Muscle layer of colon (tissue), 2 donors: ENCODE measurements at regions not wholly inside any gene's neighbourhood (a gene's known extent, or its start where the extent isn't known, plus 50 kb on each side); places are given as distances from the start of the nearest gene placed in this dataset.

ENCODE experiments used
- H3K27ac ChIP-seq: one replicate; pipeline ENCODE4 v1.7.0; 2013; ENCODE audit warnings: low read depth, mild to moderate bottlenecking, low read length, moderate library complexity
- H3K27me3 ChIP-seq, 2 donors: one replicate each; pipeline ENCODE4 v1.7.0; 2013; ENCODE audit warnings: low read length in 2 of 2, mild to moderate bottlenecking in 2 of 2; ENCODE audit not compliant: insufficient read depth in 2 of 2, control insufficient read depth in 1 of 2
- H3K36me3 ChIP-seq: one replicate; pipeline ENCODE4 v1.7.0; 2013; ENCODE audit warnings: mild to moderate bottlenecking, low read length; ENCODE audit not compliant: insufficient read depth
- H3K4me1 ChIP-seq: one replicate; pipeline ENCODE4 v1.7.0; 2013; ENCODE audit warnings: mild to moderate bottlenecking, low read length; ENCODE audit not compliant: insufficient read depth
- H3K4me3 ChIP-seq, 2 donors: one replicate each; pipeline ENCODE4 v1.7.0; 2013; ENCODE audit warnings: low read length in 2 of 2, low read depth in 1 of 2, mild to moderate bottlenecking in 1 of 2, moderate library complexity in 1 of 2
- H3K9ac ChIP-seq: one replicate; pipeline ENCODE4 v1.7.0; 2013; ENCODE audit warnings: low read length
- H3K9me3 ChIP-seq: one replicate; pipeline ENCODE4 v1.7.0; 2013; ENCODE audit warnings: mild to moderate bottlenecking, low read length
- donor health status: abdominal sarcoma.
- donor health status: Adenocarcinoma of cecum.

GRCh38 chr3:14283092-14283812 lies 104.6 kb downstream of the LSM3 start:
- H3K9ac ChIP-seq = no peak overlapping the region
- no peak overlapping the region for H3K27ac ChIP-seq
- H3K9me3 ChIP-seq = no peaks in the 10 kb centered on the region
- H3K36me3 ChIP-seq = no peaks in the 10 kb centered on the region
- H3K27me3 ChIP-seq = no peaks in the 10 kb centered on the region
- H3K4me1 ChIP-seq = no peaks in the 10 kb centered on the region
- no peak overlapping the region for H3K4me3 ChIP-seq

GRCh38 chr3:14283813-14284438 lies 105.3 kb downstream of the LSM3 start:
- H3K27me3 ChIP-seq = no peaks in the 10 kb centered on the region
- no peak overlapping the region for H3K27ac ChIP-seq
- no peak overlapping the region for H3K4me3 ChIP-seq
- H3K4me1 ChIP-seq = no peaks in the 10 kb centered on the region
- no peak overlapping the region for H3K9ac ChIP-seq
- no peaks in the 10 kb centered on the region for H3K9me3 ChIP-seq
- H3K36me3 ChIP-seq = no peaks in the 10 kb centered on the region

- no peak overlapping the region for H3K9ac ChIP-seq
- no peaks in the 10 kb centered on the region for H3K4me1 ChIP-seq
- H3K27ac ChIP-seq = no peak overlapping the region
- H3K4me3 ChIP-seq = no peak overlapping the region
- H3K27me3 ChIP-seq = no peaks in the 10 kb centered on the region
- no peaks in the 10 kb centered on the region for H3K36me3 ChIP-seq
- H3K9me3 ChIP-seq = no peaks in the 10 kb centered on the region
Measured at GRCh38 chr3:14284694-14285547, 106.3 kb downstream of the LSM3 start.

- H3K27ac ChIP-seq = no peak overlapping the region
- H3K9ac ChIP-seq = no peak overlapping the region
- no peaks in the 10 kb centered on the region for H3K9me3 ChIP-seq
- no peaks in the 10 kb centered on the region for H3K4me1 ChIP-seq
- H3K36me3 ChIP-seq = no peaks in the 10 kb centered on the region
- no peaks in the 10 kb centered on the region for H3K27me3 ChIP-seq
- no peak overlapping the region for H3K4me3 ChIP-seq
Measured at GRCh38 chr3:14285548-14285925, 106.9 kb downstream of the LSM3 start.

- H3K4me3 ChIP-seq = no peak overlapping the region
- H3K9ac ChIP-seq = no peak overlapping the region
- H3K36me3 ChIP-seq = no peaks in the 10 kb centered on the region
- H3K27ac ChIP-seq = no peak overlapping the region
- no peaks in the 10 kb centered on the region for H3K27me3 ChIP-seq
- no peaks in the 10 kb centered on the region for H3K4me1 ChIP-seq
- no peaks in the 10 kb centered on the region for H3K9me3 ChIP-seq
Measured at GRCh38 chr3:14286887-14287500, 108.4 kb downstream of the LSM3 start.

- H3K9ac ChIP-seq = no peak overlapping the region
- no peak overlapping the region for H3K27ac ChIP-seq
- no peaks in the 10 kb centered on the region for H3K27me3 ChIP-seq
Measured at GRCh38 chr3:14288177-14288788, 109.7 kb downstream of the LSM3 start.

GRCh38 chr3:14288833-14289451 lies 110.3 kb downstream of the LSM3 start:
- no peak overlapping the region for H3K27ac ChIP-seq
- no peaks in the 10 kb centered on the region for H3K4me1 ChIP-seq
- H3K27me3 ChIP-seq = no peaks in the 10 kb centered on the region
- no peaks in the 10 kb centered on the region for H3K36me3 ChIP-seq
- H3K9ac ChIP-seq = no peak overlapping the region
- no peak overlapping the region for H3K4me3 ChIP-seq
- no peaks in the 10 kb centered on the region for H3K9me3 ChIP-seq

More at GRCh38 chr3:14288177-14288788, 109.7 kb downstream of the LSM3 start:
- Histone ChIP-seq H3K36me3 (no peaks in the 10 kb centered on the region), H3K4me1 (no peaks in the 10 kb centered on the region), H3K4me3 (no peak overlapping the region), H3K9me3 (no peaks in the 10 kb centered on the region)

- Histone ChIP-seq H3K27me3 (no peaks in the 10 kb centered on the region), H3K9ac (no peak overlapping the region), H3K36me3 (no peaks in the 10 kb centered on the region), H3K27ac (no peak overlapping the region), H3K4me3 (no peak overlapping the region), H3K4me1 (no peaks in the 10 kb centered on the region), H3K9me3 (no peaks in the 10 kb centered on the region)
Measured at GRCh38 chr3:14289590-14290461, 111.2 kb downstream of the LSM3 start.

GRCh38 chr3:14290631-14291385 lies 111.6 kb upstream of the SLC6A6 start:
- Histone ChIP-seq H3K27me3 (no peaks in the 10 kb centered on the region), H3K4me3 (no peak overlapping the region), H3K27ac (no peak overlapping the region)

GRCh38 chr3:14295037-14295436 lies 107.4 kb upstream of the SLC6A6 start:
- H3K27me3 ChIP-seq = no peaks in the 10 kb centered on the region
- peaks cover 14% of the 10 kb centered on the region for H3K4me1 ChIP-seq
- H3K4me3 ChIP-seq = no peak overlapping the region
- no peak overlapping the region for H3K27ac ChIP-seq
- H3K9me3 ChIP-seq = no peaks in the 10 kb centered on the region
- no peaks in the 10 kb centered on the region for H3K36me3 ChIP-seq
- no peak overlapping the region for H3K9ac ChIP-seq

More at GRCh38 chr3:14290631-14291385, 111.6 kb upstream of the SLC6A6 start:
- no peaks in the 10 kb centered on the region for H3K4me1 ChIP-seq
- H3K9me3 ChIP-seq = no peaks in the 10 kb centered on the region
- H3K9ac ChIP-seq = no peak overlapping the region
- H3K36me3 ChIP-seq = no peaks in the 10 kb centered on the region
